GM12873 (cell line): ENCODE measurements at regions not wholly inside any gene's neighbourhood (a gene's known extent, or its start where the extent isn't known, plus 50 kb on each side); places are given as distances from the start of the nearest gene placed in this dataset.

Experiments used
- TF ChIP-seq, protein P1 (sequence below): IDR thresholded peaks from 2 replicates; pipeline ENCODE4 v1.5.1; 2012; ENCODE audit warnings: low read depth, mild to moderate bottlenecking, moderate library complexity, low read length, control low read depth; ENCODE audit not compliant: insufficient read depth; ENCODE audit errors: missing control alignments

DNA sequence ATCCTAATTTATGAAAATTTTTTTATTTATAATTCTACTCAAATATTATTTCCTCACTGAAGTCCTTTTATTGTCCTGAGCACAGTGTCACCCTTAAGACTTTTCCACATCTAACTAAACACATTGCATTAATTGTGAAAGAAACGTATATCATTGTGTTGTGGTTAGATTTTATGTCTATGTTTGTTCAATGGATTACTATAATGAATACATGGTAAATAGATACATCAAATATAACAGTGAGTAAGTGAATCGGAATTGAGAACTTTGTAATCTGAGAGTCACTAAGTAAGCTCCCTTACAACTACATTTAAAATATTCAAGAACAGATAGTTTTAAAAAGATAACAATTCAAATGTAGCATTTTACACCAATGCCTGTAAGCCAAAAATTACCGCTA lies 417.6 kb upstream of the PCDH20 start:
- TF ChIP-seq, protein P1, sequence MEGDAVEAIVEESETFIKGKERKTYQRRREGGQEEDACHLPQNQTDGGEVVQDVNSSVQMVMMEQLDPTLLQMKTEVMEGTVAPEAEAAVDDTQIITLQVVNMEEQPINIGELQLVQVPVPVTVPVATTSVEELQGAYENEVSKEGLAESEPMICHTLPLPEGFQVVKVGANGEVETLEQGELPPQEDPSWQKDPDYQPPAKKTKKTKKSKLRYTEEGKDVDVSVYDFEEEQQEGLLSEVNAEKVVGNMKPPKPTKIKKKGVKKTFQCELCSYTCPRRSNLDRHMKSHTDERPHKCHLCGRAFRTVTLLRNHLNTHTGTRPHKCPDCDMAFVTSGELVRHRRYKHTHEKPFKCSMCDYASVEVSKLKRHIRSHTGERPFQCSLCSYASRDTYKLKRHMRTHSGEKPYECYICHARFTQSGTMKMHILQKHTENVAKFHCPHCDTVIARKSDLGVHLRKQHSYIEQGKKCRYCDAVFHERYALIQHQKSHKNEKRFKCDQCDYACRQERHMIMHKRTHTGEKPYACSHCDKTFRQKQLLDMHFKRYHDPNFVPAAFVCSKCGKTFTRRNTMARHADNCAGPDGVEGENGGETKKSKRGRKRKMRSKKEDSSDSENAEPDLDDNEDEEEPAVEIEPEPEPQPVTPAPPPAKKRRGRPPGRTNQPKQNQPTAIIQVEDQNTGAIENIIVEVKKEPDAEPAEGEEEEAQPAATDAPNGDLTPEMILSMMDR: no peak

DNA sequence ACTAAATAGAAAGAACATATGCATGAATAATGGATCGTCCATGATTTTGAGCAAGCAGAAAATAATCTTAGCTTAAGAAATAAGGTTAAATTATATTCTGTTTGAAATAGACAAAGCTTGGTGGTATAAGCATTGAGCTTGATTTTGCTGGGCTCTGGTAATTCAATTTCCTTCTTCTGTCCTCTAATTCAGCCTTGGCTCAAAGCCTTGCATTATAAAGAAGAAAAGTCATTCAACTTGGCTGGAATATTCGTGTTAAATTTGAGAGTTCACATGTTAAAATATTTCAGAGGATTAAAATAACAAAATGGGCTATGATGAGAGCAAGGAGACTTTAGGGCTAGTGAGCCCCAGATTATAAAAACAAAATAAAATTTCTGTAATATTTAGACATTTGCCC lies 415.4 kb upstream of the PCDH20 start:
- TF ChIP-seq, protein P1: no peak

DNA sequence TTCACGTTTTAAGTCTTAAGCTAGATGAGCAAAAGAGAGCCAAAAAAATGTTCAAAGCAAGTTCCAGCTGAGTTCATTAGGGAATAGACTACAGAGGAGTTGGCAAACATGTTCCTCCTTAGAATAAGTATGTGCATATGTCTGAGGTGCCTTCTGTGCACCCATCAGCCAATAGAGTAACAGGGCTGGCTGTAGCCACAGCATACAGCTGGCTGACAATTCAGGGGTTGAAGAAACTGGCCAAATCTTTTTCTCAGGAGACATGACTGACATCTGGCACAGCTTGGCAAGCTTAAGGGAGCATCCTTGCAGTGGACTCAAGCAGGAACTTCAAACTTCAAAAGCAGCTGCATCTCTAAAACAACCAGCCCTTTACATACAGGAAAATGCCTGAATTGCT lies 414.8 kb upstream of the PCDH20 start:
- TF ChIP-seq, protein P1: no peak

DNA sequence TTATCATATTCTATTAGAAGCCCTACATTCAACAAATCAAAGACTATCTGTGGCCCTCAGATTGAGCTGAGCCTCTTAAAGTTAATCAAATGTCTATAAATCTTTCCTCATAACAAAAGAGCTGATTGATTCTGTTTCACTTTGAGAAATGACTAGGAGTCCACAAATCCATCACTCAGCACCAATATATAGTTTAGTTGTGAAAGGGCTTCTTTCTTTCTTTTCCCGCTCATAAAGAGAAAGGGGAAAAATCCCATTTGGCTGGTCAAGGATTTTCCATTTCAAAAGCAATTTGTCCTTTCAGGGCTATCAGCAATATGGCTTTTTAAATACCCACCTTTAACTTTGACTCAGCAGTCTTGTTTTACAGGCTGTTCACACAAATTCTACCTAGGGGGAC lies 408.5 kb upstream of the PCDH20 start:
- TF ChIP-seq, protein P1: no peak

DNA sequence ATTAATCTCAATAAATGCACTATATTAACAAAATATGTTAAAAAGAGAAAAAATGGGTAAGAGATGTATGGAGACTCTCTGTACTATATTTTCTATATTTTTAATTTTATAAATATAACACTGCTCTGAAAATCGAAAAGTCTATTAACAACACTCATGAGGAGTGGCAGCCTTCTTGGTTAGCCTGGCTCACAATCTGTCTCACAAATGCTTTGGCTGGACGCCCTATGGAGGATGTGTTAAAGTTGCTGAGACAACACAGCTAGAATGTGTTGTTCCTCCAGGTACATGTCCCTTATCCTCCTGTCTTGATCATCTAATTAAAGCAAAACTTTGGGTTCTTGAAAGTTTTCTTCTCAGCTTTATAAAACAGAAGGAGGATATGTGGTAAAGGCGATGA lies 396.6 kb upstream of the PCDH20 start:
- TF ChIP-seq, protein P1: no peak

DNA sequence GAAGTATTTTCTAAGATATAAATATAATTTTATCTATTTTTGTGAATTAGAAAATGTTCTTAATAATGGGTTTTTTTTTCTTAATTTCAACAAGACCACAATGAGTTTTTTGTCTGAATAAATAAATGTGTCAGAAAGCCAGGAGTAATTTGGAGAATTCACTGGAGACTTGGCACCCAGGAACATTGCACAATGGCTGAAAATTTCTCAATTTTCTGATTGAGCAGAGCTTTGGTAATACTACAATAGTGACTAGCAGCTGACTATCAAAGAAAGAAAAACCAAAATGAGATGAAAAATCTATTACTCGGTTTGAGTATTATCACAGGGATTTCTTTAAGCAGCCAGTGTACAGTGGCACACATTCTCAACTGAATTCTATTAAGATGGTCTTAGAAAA lies 394.4 kb upstream of the PCDH20 start:
- TF ChIP-seq, protein P1: no peak

DNA sequence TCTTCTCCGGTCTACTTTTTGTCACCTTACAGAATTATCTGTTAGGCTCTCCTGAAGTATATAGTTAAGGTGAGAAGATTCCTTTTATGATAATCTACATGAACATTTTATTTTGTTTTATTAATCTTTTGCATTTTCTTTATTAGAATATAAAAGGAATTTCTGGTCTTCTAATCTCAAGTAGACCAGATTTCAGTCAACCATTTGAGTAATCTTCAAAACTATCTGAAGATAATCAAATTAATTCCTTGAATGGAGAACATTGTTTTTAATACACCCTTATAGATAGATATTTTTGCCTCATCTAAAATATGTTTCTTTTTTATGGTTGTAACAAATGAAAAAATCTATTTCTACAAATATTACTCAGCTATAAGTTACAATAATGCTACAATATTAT lies 381.7 kb upstream of the PCDH20 start:
- TF ChIP-seq, protein P1: no peak

DNA sequence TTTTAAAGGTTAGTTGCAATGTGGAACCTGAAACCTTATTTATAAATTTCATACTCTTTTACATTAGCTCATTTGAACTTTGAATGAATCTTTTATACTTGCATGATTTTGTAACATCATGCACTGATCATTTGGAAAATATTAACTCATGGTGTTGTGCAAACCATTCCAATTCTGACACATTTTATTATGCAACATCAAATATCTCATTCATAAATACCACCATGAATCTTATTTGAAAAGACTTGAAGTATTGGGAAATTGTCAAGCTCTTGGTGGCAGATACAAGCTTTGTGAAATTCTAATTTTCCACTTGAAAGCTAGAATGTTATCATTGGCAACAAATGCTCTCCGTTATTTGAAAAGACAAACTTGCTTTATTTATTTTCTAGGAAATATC lies 379.9 kb upstream of the PCDH20 start:
- TF ChIP-seq, protein P1: no peak
